ENCODE measurements at regions not wholly inside any gene's neighbourhood (a gene's known extent, or its start where the extent isn't known, plus 50 kb on each side); places are given as distances from the start of the nearest gene placed in this dataset.

DNA sequence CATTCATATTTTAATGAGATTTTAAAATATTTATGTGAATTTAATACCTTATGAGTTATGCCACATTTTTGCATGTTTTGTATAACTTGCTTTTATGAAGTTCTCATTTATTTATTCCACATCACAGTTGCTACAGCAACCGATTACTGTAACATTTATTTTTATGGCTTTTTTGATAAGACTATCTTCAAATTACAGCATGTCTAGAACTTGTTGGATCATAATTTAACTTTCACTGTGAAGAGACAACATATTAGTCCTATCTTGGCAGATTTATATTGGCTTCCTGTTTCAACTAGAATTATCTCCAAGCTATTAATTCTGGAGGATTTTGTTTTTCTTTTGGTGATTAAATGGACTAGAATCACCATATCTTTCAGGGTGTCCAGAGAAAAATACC lies 793.7 kb upstream of the SLITRK5 start:
- no peaks in the 10 kb centered on the region for H3K9me3 ChIP-seq (ENCODE audit: low read depth)
- TF ChIP-seq EZH2phosphoT487 (IDR thresholded peaks at IDR 0.05; ENCODE audit: low read depth, severe bottlenecking, unreplicated experiment) (no peak), EZH2 (IDR thresholded peaks at IDR 0.05; ENCODE audit: borderline replicate concordance) (no peak)
- TF ChIP-seq, protein P1, sequence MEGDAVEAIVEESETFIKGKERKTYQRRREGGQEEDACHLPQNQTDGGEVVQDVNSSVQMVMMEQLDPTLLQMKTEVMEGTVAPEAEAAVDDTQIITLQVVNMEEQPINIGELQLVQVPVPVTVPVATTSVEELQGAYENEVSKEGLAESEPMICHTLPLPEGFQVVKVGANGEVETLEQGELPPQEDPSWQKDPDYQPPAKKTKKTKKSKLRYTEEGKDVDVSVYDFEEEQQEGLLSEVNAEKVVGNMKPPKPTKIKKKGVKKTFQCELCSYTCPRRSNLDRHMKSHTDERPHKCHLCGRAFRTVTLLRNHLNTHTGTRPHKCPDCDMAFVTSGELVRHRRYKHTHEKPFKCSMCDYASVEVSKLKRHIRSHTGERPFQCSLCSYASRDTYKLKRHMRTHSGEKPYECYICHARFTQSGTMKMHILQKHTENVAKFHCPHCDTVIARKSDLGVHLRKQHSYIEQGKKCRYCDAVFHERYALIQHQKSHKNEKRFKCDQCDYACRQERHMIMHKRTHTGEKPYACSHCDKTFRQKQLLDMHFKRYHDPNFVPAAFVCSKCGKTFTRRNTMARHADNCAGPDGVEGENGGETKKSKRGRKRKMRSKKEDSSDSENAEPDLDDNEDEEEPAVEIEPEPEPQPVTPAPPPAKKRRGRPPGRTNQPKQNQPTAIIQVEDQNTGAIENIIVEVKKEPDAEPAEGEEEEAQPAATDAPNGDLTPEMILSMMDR (IDR thresholded peaks at IDR 0.05; ENCODE audit: poor library complexity): no peak
- no peaks in the 10 kb centered on the region for H3K79me2 ChIP-seq
- no peak for DNase-seq (ENCODE audit: low spot score)
- no peak overlapping the region for H3K4me2 ChIP-seq
- no peaks in the 10 kb centered on the region for H3K27me3 ChIP-seq
- H3K27ac ChIP-seq: no peak overlapping the region
- no peaks in the 10 kb centered on the region for H4K20me1 ChIP-seq (ENCODE audit: insufficient read depth, poor library complexity, severe bottlenecking)
- no peak overlapping the region for H2AFZ ChIP-seq
- H3K9me2 ChIP-seq (replicated peaks; ENCODE audit: insufficient read depth): no peaks in the 10 kb centered on the region
- no peaks in the 10 kb centered on the region for H3K4me1 ChIP-seq (ENCODE audit: insufficient read depth)
- 56% methylated on average over 1 of the region's 1 CpG for WGBS (ENCODE audit: low lambda C conversion rate, missing lambda C conversion rate)
- H3K4me3 ChIP-seq: no peak overlapping the region
- H3K36me3 ChIP-seq (replicated peaks; ENCODE audit: insufficient read depth, low read depth): no peaks in the 10 kb centered on the region

DNA sequence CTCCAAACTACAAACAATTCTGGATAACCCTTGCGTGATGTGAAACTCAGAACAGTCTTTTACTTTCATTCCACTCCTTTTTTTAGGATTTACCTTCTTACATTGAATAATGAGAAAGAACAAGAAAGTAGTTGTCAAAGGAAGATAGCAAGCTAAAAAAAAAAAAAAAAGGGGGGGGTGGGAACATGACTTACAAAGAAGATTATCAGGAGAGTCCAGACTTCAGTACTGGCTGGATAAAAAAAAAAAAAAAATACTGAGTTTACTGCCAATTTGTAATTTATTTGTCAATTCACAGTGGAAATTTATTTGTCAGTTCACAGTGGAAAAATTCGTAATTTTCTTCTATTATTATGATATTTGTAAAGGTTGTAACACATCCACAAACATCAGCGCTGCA lies 792.4 kb upstream of the SLITRK5 start:
- TF ChIP-seq EZH2 (IDR thresholded peaks at IDR 0.05; ENCODE audit: borderline replicate concordance) (no peak), EZH2phosphoT487 (IDR thresholded peaks at IDR 0.05; ENCODE audit: low read depth, severe bottlenecking, unreplicated experiment) (no peak)
- TF ChIP-seq, protein P1 (IDR thresholded peaks at IDR 0.05; ENCODE audit: poor library complexity): no peak
- H3K9me3 ChIP-seq (ENCODE audit: low read depth): no peaks in the 10 kb centered on the region
- no peak overlapping the region for H3K27ac ChIP-seq
- no peaks in the 10 kb centered on the region for H3K4me1 ChIP-seq (ENCODE audit: insufficient read depth)
- no peaks in the 10 kb centered on the region for H3K36me3 ChIP-seq (replicated peaks; ENCODE audit: insufficient read depth, low read depth)
- H3K4me3 ChIP-seq: no peak overlapping the region
- no peak for DNase-seq (ENCODE audit: low spot score)
- H3K9me2 ChIP-seq (replicated peaks; ENCODE audit: insufficient read depth): no peaks in the 10 kb centered on the region
- H2AFZ ChIP-seq: no peak overlapping the region
- 90% methylated on average over 3 of the region's 3 CpGs for WGBS (ENCODE audit: low lambda C conversion rate, missing lambda C conversion rate)
- H3K79me2 ChIP-seq: no peaks in the 10 kb centered on the region
- no peaks in the 10 kb centered on the region for H3K27me3 ChIP-seq
- no peaks in the 10 kb centered on the region for H4K20me1 ChIP-seq (ENCODE audit: insufficient read depth, poor library complexity, severe bottlenecking)
- H3K4me2 ChIP-seq: no peak overlapping the region

DNA sequence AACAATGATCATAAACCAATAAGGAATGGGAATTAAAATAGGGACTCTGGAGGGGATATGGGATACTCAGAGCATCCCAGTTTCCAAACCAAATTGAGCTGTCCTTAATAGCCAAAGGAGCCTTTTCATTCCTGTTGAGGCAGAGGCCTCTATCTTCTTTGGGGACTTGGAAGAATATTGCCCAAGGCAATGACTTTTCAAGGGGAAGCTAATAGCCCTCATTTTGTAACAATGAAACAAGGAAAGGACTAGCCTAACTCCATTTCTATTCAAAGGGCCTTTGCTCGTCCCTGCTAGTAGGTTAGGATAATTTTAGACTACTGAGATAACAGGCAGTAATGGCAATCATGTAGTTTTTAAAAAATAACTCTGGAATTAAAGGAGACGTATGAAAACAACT lies 789.8 kb upstream of the SLITRK5 start:
- TF ChIP-seq, protein P1 (IDR thresholded peaks at IDR 0.05; ENCODE audit: poor library complexity): no peak
- TF ChIP-seq EZH2phosphoT487 (IDR thresholded peaks at IDR 0.05; ENCODE audit: low read depth, severe bottlenecking, unreplicated experiment) (no peak), EZH2 (IDR thresholded peaks at IDR 0.05; ENCODE audit: borderline replicate concordance) (no peak)
- H3K4me1 ChIP-seq (ENCODE audit: insufficient read depth): no peaks in the 10 kb centered on the region
- H3K9me3 ChIP-seq (ENCODE audit: low read depth): no peaks in the 10 kb centered on the region
- H3K27ac ChIP-seq: no peak overlapping the region
- no peaks in the 10 kb centered on the region for H3K36me3 ChIP-seq (replicated peaks; ENCODE audit: insufficient read depth, low read depth)
- WGBS (ENCODE audit: low lambda C conversion rate, missing lambda C conversion rate): 69% methylated on average over 2 of the region's 2 CpGs
- no peaks in the 10 kb centered on the region for H4K20me1 ChIP-seq (ENCODE audit: insufficient read depth, poor library complexity, severe bottlenecking)
- DNase-seq (ENCODE audit: low spot score): no peak
- H3K4me3 ChIP-seq: no peak overlapping the region
- no peaks in the 10 kb centered on the region for H3K79me2 ChIP-seq
- no peak overlapping the region for H3K4me2 ChIP-seq
- no peak overlapping the region for H2AFZ ChIP-seq
- no peaks in the 10 kb centered on the region for H3K9me2 ChIP-seq (replicated peaks; ENCODE audit: insufficient read depth)
- H3K27me3 ChIP-seq: no peaks in the 10 kb centered on the region

DNA sequence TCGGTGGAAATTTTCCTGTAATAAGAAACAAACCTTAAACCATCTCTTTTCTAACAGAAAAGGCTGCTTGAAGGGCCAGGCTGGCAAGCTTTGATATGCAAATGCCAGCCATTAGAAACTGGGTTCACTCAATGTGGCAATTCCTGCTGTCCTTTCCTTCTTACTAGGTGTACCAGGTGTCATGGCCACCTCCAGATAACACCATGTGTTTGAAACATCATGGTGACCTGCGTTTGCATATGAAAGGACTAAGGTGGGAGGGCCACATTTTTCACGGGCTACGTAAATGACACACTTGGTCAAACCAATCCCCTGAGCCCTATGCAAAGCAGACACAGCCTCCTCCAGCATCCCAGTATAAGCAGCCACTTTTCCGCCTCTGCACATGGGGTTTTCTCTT lies 789.1 kb upstream of the SLITRK5 start:
- Histone ChIP-seq H2AFZ (no peak overlapping the region), H3K9me2 (replicated peaks; ENCODE audit: insufficient read depth) (no peaks in the 10 kb centered on the region), H3K9me3 (ENCODE audit: low read depth) (no peaks in the 10 kb centered on the region), H3K27ac (no peak overlapping the region), H3K4me1 (ENCODE audit: insufficient read depth) (no peaks in the 10 kb centered on the region), H4K20me1 (ENCODE audit: insufficient read depth, poor library complexity, severe bottlenecking) (no peaks in the 10 kb centered on the region), H3K36me3 (replicated peaks; ENCODE audit: insufficient read depth, low read depth) (no peaks in the 10 kb centered on the region), H3K4me3 (no peak overlapping the region), H3K4me2 (no peak overlapping the region), H3K27me3 (no peaks in the 10 kb centered on the region), H3K79me2 (no peaks in the 10 kb centered on the region)
- WGBS (ENCODE audit: low lambda C conversion rate, missing lambda C conversion rate): 84% methylated on average over 5 of the region's 5 CpGs
- TF ChIP-seq, protein P1 (IDR thresholded peaks at IDR 0.05; ENCODE audit: poor library complexity): no peak
- TF ChIP-seq EZH2 (IDR thresholded peaks at IDR 0.05; ENCODE audit: borderline replicate concordance) (no peak), EZH2phosphoT487 (IDR thresholded peaks at IDR 0.05; ENCODE audit: low read depth, severe bottlenecking, unreplicated experiment) (no peak)
- no peak for DNase-seq (ENCODE audit: low spot score)

Data from hepatocyte (in vitro differentiated cells).